GM12878 (cell line): ENCODE measurements at regions not wholly inside any gene's neighbourhood (a gene's known extent, or its start where the extent isn't known, plus 50 kb on each side); places are given as distances from the start of the nearest gene placed in this dataset.

ENCODE experiments used
- BHLHE40 ChIP-seq, 2 experiments: fragments of 450-650 bp in 1 of 2; IDR thresholded peaks; 2 replicates each; pipeline ENCODE4 v1.6.1; 2011 to 2017; ENCODE audit warnings: low read depth in 2 of 2, borderline replicate concordance in 1 of 2, improper control_type of control experiment in 1 of 2, low read length in 1 of 2, mild to moderate bottlenecking in 1 of 2
- CHD1 ChIP-seq: IDR thresholded peaks from 2 replicates; pipeline ENCODE4 v1.6.1; 2012; ENCODE audit warnings: low read depth, low read length, improper control_type of control experiment
- CTCF ChIP-seq, 3 experiments: IDR thresholded peaks in 2 of 3; conservative IDR thresholded peaks in 1 of 3; 2 replicates each; pipeline ENCODE4 v1.5.1; 2011; ENCODE audit warnings: low read depth in 3 of 3, low read length in 3 of 3, mild to moderate bottlenecking in 3 of 3, control low read depth in 2 of 3, moderate library complexity in 2 of 3, inconsistent platforms in 1 of 3, mixed read lengths in 1 of 3; ENCODE audit not compliant: control insufficient read depth in 2 of 3, insufficient read depth in 1 of 3; ENCODE audit errors: extremely low read depth in 1 of 3
- EZH2 ChIP-seq: IDR thresholded peaks from 2 replicates; pipeline ENCODE4 v1.6.1; 2012; ENCODE audit warnings: low read depth, mild to moderate bottlenecking, control low read depth, inconsistent platforms, low read length, borderline replicate concordance; ENCODE audit not compliant: control insufficient read depth
- IRF4 ChIP-seq: IDR thresholded peaks from 2 replicates; pipeline ENCODE4 v1.6.1; 2011; ENCODE audit warnings: low read depth, low read length
- NFYB ChIP-seq: IDR thresholded peaks from 2 replicates; pipeline ENCODE4 v1.6.1; 2011; ENCODE audit warnings: low read depth, mild to moderate bottlenecking, low read length, improper control_type of control experiment, moderate library complexity; ENCODE audit not compliant: insufficient read depth
- RFX5 ChIP-seq: IDR thresholded peaks from 2 replicates; pipeline ENCODE4 v1.6.1; 2011; ENCODE audit warnings: low read depth, low read length, improper control_type of control experiment
- ZNF217 ChIP-seq: fragments of 450-650 bp; IDR thresholded peaks from 2 replicates; pipeline ENCODE4 v1.6.1; 2017; ENCODE audit warnings: antibody characterized with exemption, mild to moderate bottlenecking
- ZZZ3 ChIP-seq: IDR thresholded peaks from 2 replicates; pipeline ENCODE4 v1.6.1; 2011; ENCODE audit warnings: low read depth; ENCODE audit not compliant: control insufficient read depth, insufficient read length

GRCh38 chr17:43327834-43328420 is 70.9 kb upstream of the ARL4D start:
- TF ChIP-seq IRF4 (no peak), RFX5 (no peak), NFYB (no peak), CTCF (IDR thresholded peaks at IDR 0.05 in 2 of 3, conservative IDR thresholded peaks at IDR 0.05 in 1 of 3; ENCODE audit: control insufficient read depth in 2 of 3, extremely low read depth in 1 of 3, insufficient read depth in 1 of 3, low read depth in 3 of 3, low read length in 3 of 3) (no peak), ZZZ3 (no peak), CHD1 (no peak), EZH2 (no peak), ZNF217 (no peak), BHLHE40 (IDR thresholded peaks at IDR 0.05; ENCODE audit: borderline replicate concordance in 1 of 2, low read depth in 2 of 2, low read length in 1 of 2) (no peak)
